ENCODE measurements at regions not wholly inside any gene's neighbourhood (a gene's known extent, or its start where the extent isn't known, plus 50 kb on each side); places are given as distances from the start of the nearest gene placed in this dataset.
"Not testable (repeated sequence)": the region's sequence is repeated elsewhere in the genome, so short reads cannot be mapped to it uniquely, and the experiment has no call there.

DNA sequence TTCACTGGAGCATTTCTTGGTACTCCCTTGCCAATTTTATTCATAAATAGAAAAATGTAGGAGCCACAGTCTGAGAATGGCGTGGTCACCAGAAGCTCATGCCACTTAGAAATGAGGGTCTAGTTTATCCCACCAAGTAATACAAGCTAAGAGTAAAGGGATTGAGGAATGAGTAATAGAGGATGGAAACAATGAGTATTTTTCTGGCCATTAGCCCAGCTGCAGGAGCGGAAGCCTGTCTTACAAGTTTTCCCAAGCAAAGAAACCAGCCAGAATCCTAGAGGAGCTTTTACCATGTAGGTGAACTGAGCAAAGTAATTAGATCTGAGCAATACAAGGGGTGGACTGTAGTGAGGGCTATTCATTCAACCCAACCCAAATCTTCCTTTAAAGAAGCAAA is 160.7 kb upstream of the NPY2R start:
- no peaks in the 10 kb centered on the region for H4K20me1 ChIP-seq (ENCODE audit: insufficient read depth)
- no peak overlapping the region for H3K4me3 ChIP-seq (ENCODE audit: low read length)
- H3K9me2 ChIP-seq (ENCODE audit: insufficient read depth, low read length), result no peaks in the 10 kb centered on the region
- H3K27me3 ChIP-seq (ENCODE audit: insufficient read depth, low read depth, low read length), result no peaks in the 10 kb centered on the region
- TF ChIP-seq POLR2AphosphoS5 (IDR thresholded peaks at IDR 0.05), result no peak
- no peak for TF ChIP-seq MXI1 (conservative IDR thresholded peaks at IDR 0.05; ENCODE audit: poor library complexity, severe bottlenecking)
- no peak for TF ChIP-seq CTCF (IDR thresholded peaks at IDR 0.05; ENCODE audit: poor library complexity, severe bottlenecking)
- TF ChIP-seq TAF1 (IDR thresholded peaks at IDR 0.05; ENCODE audit: low read depth), result no peak
- TF ChIP-seq EZH2 (IDR thresholded peaks at IDR 0.05; ENCODE audit: borderline replicate concordance, insufficient read depth, low read length, poor library complexity, severe bottlenecking), result no peak
- TF ChIP-seq RAD21 (conservative IDR thresholded peaks at IDR 0.05), result no peak
- no peak for TF ChIP-seq EP300 (conservative IDR thresholded peaks at IDR 0.05; ENCODE audit: poor library complexity, severe bottlenecking)
- TF ChIP-seq SMC3 (conservative IDR thresholded peaks at IDR 0.05; ENCODE audit: poor library complexity), result no peak
- TF ChIP-seq, protein P1, sequence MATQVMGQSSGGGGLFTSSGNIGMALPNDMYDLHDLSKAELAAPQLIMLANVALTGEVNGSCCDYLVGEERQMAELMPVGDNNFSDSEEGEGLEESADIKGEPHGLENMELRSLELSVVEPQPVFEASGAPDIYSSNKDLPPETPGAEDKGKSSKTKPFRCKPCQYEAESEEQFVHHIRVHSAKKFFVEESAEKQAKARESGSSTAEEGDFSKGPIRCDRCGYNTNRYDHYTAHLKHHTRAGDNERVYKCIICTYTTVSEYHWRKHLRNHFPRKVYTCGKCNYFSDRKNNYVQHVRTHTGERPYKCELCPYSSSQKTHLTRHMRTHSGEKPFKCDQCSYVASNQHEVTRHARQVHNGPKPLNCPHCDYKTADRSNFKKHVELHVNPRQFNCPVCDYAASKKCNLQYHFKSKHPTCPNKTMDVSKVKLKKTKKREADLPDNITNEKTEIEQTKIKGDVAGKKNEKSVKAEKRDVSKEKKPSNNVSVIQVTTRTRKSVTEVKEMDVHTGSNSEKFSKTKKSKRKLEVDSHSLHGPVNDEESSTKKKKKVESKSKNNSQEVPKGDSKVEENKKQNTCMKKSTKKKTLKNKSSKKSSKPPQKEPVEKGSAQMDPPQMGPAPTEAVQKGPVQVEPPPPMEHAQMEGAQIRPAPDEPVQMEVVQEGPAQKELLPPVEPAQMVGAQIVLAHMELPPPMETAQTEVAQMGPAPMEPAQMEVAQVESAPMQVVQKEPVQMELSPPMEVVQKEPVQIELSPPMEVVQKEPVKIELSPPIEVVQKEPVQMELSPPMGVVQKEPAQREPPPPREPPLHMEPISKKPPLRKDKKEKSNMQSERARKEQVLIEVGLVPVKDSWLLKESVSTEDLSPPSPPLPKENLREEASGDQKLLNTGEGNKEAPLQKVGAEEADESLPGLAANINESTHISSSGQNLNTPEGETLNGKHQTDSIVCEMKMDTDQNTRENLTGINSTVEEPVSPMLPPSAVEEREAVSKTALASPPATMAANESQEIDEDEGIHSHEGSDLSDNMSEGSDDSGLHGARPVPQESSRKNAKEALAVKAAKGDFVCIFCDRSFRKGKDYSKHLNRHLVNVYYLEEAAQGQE (IDR thresholded peaks at IDR 0.05; ENCODE audit: borderline replicate concordance), result no peak
- H2AFZ ChIP-seq (ENCODE audit: low read depth, low read length), result no peak overlapping the region
- no peaks in the 10 kb centered on the region for H3K79me2 ChIP-seq (replicated peaks; ENCODE audit: insufficient read depth, low read length)
- H3F3A ChIP-seq (ENCODE audit: insufficient read depth, low read length, poor library complexity, severe bottlenecking), result no peaks in the 10 kb centered on the region
- no peaks in the 10 kb centered on the region for H3K9me3 ChIP-seq (ENCODE audit: low read length)
- H3K9ac ChIP-seq (ENCODE audit: low read length), result no peak overlapping the region
- no peak overlapping the region for H3K4me2 ChIP-seq (ENCODE audit: low read length)
- no peak overlapping the region for H3K27ac ChIP-seq (ENCODE audit: low read length)
- H3K36me3 ChIP-seq (ENCODE audit: insufficient read depth, low read length), result no peaks in the 10 kb centered on the region

GRCh38 chr4:155054042-155054441 is 154.4 kb upstream of the NPY2R start:
- not testable (repeated sequence) for H3K4me3 ChIP-seq (ENCODE audit: low read length); H3K79me2 ChIP-seq (replicated peaks; ENCODE audit: insufficient read depth, low read length); H3K36me3 ChIP-seq (ENCODE audit: insufficient read depth, low read length); H2AFZ ChIP-seq (ENCODE audit: low read depth, low read length); H3F3A ChIP-seq (ENCODE audit: insufficient read depth, low read length, poor library complexity, severe bottlenecking); H3K27me3 ChIP-seq (ENCODE audit: insufficient read depth, low read depth, low read length); H3K9me2 ChIP-seq (ENCODE audit: insufficient read depth, low read length); H3K27ac ChIP-seq (ENCODE audit: low read length); H3K9ac ChIP-seq (ENCODE audit: low read length); H4K20me1 ChIP-seq (ENCODE audit: insufficient read depth); H3K4me2 ChIP-seq (ENCODE audit: low read length); H3K9me3 ChIP-seq (ENCODE audit: low read length)

- H3K4me2 ChIP-seq (ENCODE audit: low read length), result no peak overlapping the region
- H3K9ac ChIP-seq (ENCODE audit: low read length), result no peak overlapping the region
- TF ChIP-seq POLR2AphosphoS5 (IDR thresholded peaks at IDR 0.05), result no peak
- no peak for TF ChIP-seq MXI1 (conservative IDR thresholded peaks at IDR 0.05; ENCODE audit: poor library complexity, severe bottlenecking)
- TF ChIP-seq RAD21 (conservative IDR thresholded peaks at IDR 0.05), result no peak
- TF ChIP-seq, protein P1 (IDR thresholded peaks at IDR 0.05; ENCODE audit: borderline replicate concordance), result no peak
- TF ChIP-seq EZH2 (IDR thresholded peaks at IDR 0.05; ENCODE audit: borderline replicate concordance, insufficient read depth, low read length, poor library complexity, severe bottlenecking), result no peak
- TF ChIP-seq SMC3 (conservative IDR thresholded peaks at IDR 0.05; ENCODE audit: poor library complexity), result no peak
- TF ChIP-seq TAF1 (IDR thresholded peaks at IDR 0.05; ENCODE audit: low read depth), result no peak
- no peak for TF ChIP-seq CTCF (IDR thresholded peaks at IDR 0.05; ENCODE audit: poor library complexity, severe bottlenecking)
- TF ChIP-seq EP300 (conservative IDR thresholded peaks at IDR 0.05; ENCODE audit: poor library complexity, severe bottlenecking), result no peak
- H3F3A ChIP-seq (ENCODE audit: insufficient read depth, low read length, poor library complexity, severe bottlenecking), result no peaks in the 10 kb centered on the region
- H3K79me2 ChIP-seq (replicated peaks; ENCODE audit: insufficient read depth, low read length), result no peaks in the 10 kb centered on the region
- H4K20me1 ChIP-seq (ENCODE audit: insufficient read depth), result no peaks in the 10 kb centered on the region
- no peaks in the 10 kb centered on the region for H3K36me3 ChIP-seq (ENCODE audit: insufficient read depth, low read length)
- no peaks in the 10 kb centered on the region for H3K9me3 ChIP-seq (ENCODE audit: low read length)
- H2AFZ ChIP-seq (ENCODE audit: low read depth, low read length), result no peak overlapping the region
- H3K27me3 ChIP-seq (ENCODE audit: insufficient read depth, low read depth, low read length), result no peaks in the 10 kb centered on the region
- H3K4me3 ChIP-seq (ENCODE audit: low read length), result no peak overlapping the region
- H3K27ac ChIP-seq (ENCODE audit: low read length), result no peak overlapping the region
- H3K9me2 ChIP-seq (ENCODE audit: insufficient read depth, low read length), result no peaks in the 10 kb centered on the region
These were observed 148.0 kb upstream of the NPY2R start for GRCh38 chr4:155060419-155060818.
